ENCODE measurements at regions not wholly inside any gene's neighbourhood (a gene's known extent, or its start where the extent isn't known, plus 50 kb on each side); places are given as distances from the start of the nearest gene placed in this dataset.

- Histone ChIP-seq H3K9ac (ENCODE audit: low read length) (no peak overlapping the region), H3K4me3 (ENCODE audit: low read length) (no peak overlapping the region), H3K4me1 (ENCODE audit: control insufficient read depth, insufficient read depth, low read length) (no peaks in the 10 kb centered on the region), H3K36me3 (ENCODE audit: control insufficient read depth, insufficient read depth, low read length) (no peaks in the 10 kb centered on the region), H3K27ac (ENCODE audit: low read depth, low read length) (no peak overlapping the region), H3K27me3 (ENCODE audit: control insufficient read depth, insufficient read depth, low read length) (no peaks in the 10 kb centered on the region)
Observed at GRCh38 chr2:65548064-65548463, 115.7 kb upstream of the SPRED2 start.

- Histone ChIP-seq H3K9ac (ENCODE audit: low read length) (no peak overlapping the region), H3K4me1 (ENCODE audit: control insufficient read depth, insufficient read depth, low read length) (no peaks in the 10 kb centered on the region), H3K36me3 (ENCODE audit: control insufficient read depth, insufficient read depth, low read length) (no peaks in the 10 kb centered on the region), H3K27ac (ENCODE audit: low read depth, low read length) (no peak overlapping the region), H3K4me3 (ENCODE audit: low read length) (no peak overlapping the region), H3K27me3 (ENCODE audit: control insufficient read depth, insufficient read depth, low read length) (no peaks in the 10 kb centered on the region)
Observed at GRCh38 chr2:65545837-65546805, 113.7 kb upstream of the SPRED2 start.

- Histone ChIP-seq H3K36me3 (ENCODE audit: control insufficient read depth, insufficient read depth, low read length) (no peaks in the 10 kb centered on the region), H3K27me3 (ENCODE audit: control insufficient read depth, insufficient read depth, low read length) (no peaks in the 10 kb centered on the region)
Observed at GRCh38 chr2:65541773-65542172, 109.4 kb upstream of the SPRED2 start.

GRCh38 chr2:65539633-65540032 is 107.2 kb upstream of the SPRED2 start:
- Histone ChIP-seq H3K4me3 (ENCODE audit: low read length) (no peak overlapping the region), H3K4me1 (ENCODE audit: control insufficient read depth, insufficient read depth, low read length) (no peaks in the 10 kb centered on the region), H3K36me3 (ENCODE audit: control insufficient read depth, insufficient read depth, low read length) (no peaks in the 10 kb centered on the region), H3K27me3 (ENCODE audit: control insufficient read depth, insufficient read depth, low read length) (no peaks in the 10 kb centered on the region), H3K9ac (ENCODE audit: low read length) (no peak overlapping the region), H3K27ac (ENCODE audit: low read depth, low read length) (no peak overlapping the region)

More at GRCh38 chr2:65541773-65542172, 109.4 kb upstream of the SPRED2 start:
- H3K4me1 ChIP-seq (ENCODE audit: control insufficient read depth, insufficient read depth, low read length), result no peaks in the 10 kb centered on the region
- no peak overlapping the region for H3K4me3 ChIP-seq (ENCODE audit: low read length)
- no peak overlapping the region for H3K27ac ChIP-seq (ENCODE audit: low read depth, low read length)
- H3K9ac ChIP-seq (ENCODE audit: low read length), result no peak overlapping the region

- no peaks in the 10 kb centered on the region for H3K4me1 ChIP-seq (ENCODE audit: control insufficient read depth, insufficient read depth, low read length)
Observed at GRCh38 chr2:65537651-65538385, 105.4 kb upstream of the SPRED2 start.

GRCh38 chr2:65536596-65536995 is 104.2 kb upstream of the SPRED2 start:
- Histone ChIP-seq H3K27ac (ENCODE audit: low read depth, low read length) (no peak overlapping the region), H3K4me1 (ENCODE audit: control insufficient read depth, insufficient read depth, low read length) (no peaks in the 10 kb centered on the region), H3K9ac (ENCODE audit: low read length) (no peak overlapping the region), H3K27me3 (ENCODE audit: control insufficient read depth, insufficient read depth, low read length) (no peaks in the 10 kb centered on the region), H3K36me3 (ENCODE audit: control insufficient read depth, insufficient read depth, low read length) (no peaks in the 10 kb centered on the region), H3K4me3 (ENCODE audit: low read length) (no peak overlapping the region)

More at GRCh38 chr2:65537651-65538385, 105.4 kb upstream of the SPRED2 start:
- H3K4me3 ChIP-seq (ENCODE audit: low read length), result no peak overlapping the region
- no peaks in the 10 kb centered on the region for H3K27me3 ChIP-seq (ENCODE audit: control insufficient read depth, insufficient read depth, low read length)
- H3K36me3 ChIP-seq (ENCODE audit: control insufficient read depth, insufficient read depth, low read length), result no peaks in the 10 kb centered on the region
- no peak overlapping the region for H3K9ac ChIP-seq (ENCODE audit: low read length)
- no peak overlapping the region for H3K27ac ChIP-seq (ENCODE audit: low read depth, low read length)

- Histone ChIP-seq H3K4me1 (ENCODE audit: control insufficient read depth, insufficient read depth, low read length) (no peaks in the 10 kb centered on the region), H3K4me3 (ENCODE audit: low read length) (no peak overlapping the region), H3K9ac (ENCODE audit: low read length) (no peak overlapping the region), H3K27me3 (ENCODE audit: control insufficient read depth, insufficient read depth, low read length) (no peaks in the 10 kb centered on the region), H3K36me3 (ENCODE audit: control insufficient read depth, insufficient read depth, low read length) (no peaks in the 10 kb centered on the region), H3K27ac (ENCODE audit: low read depth, low read length) (no peak overlapping the region)
Observed at GRCh38 chr2:65532937-65533336, 100.5 kb upstream of the SPRED2 start.

GRCh38 chr2:65532326-65532725 is 99.9 kb upstream of the SPRED2 start:
- Histone ChIP-seq H3K27ac (ENCODE audit: low read depth, low read length) (no peak overlapping the region), H3K36me3 (ENCODE audit: control insufficient read depth, insufficient read depth, low read length) (no peaks in the 10 kb centered on the region), H3K27me3 (ENCODE audit: control insufficient read depth, insufficient read depth, low read length) (no peaks in the 10 kb centered on the region), H3K4me1 (ENCODE audit: control insufficient read depth, insufficient read depth, low read length) (no peaks in the 10 kb centered on the region), H3K4me3 (ENCODE audit: low read length) (no peak overlapping the region), H3K9ac (ENCODE audit: low read length) (no peak overlapping the region)

GRCh38 chr2:65530547-65531320 is 98.3 kb upstream of the SPRED2 start:
- H3K4me3 ChIP-seq (ENCODE audit: low read length), result no peak overlapping the region
- H3K27me3 ChIP-seq (ENCODE audit: control insufficient read depth, insufficient read depth, low read length), result no peaks in the 10 kb centered on the region
- no peak overlapping the region for H3K9ac ChIP-seq (ENCODE audit: low read length)
- H3K36me3 ChIP-seq (ENCODE audit: control insufficient read depth, insufficient read depth, low read length), result no peaks in the 10 kb centered on the region
- no peak overlapping the region for H3K27ac ChIP-seq (ENCODE audit: low read depth, low read length)
- H3K4me1 ChIP-seq (ENCODE audit: control insufficient read depth, insufficient read depth, low read length), result no peaks in the 10 kb centered on the region

- Histone ChIP-seq H3K27ac (ENCODE audit: low read depth, low read length) (no peak overlapping the region), H3K36me3 (ENCODE audit: control insufficient read depth, insufficient read depth, low read length) (no peaks in the 10 kb centered on the region), H3K4me3 (ENCODE audit: low read length) (no peak overlapping the region), H3K27me3 (ENCODE audit: control insufficient read depth, insufficient read depth, low read length) (no peaks in the 10 kb centered on the region), H3K9ac (ENCODE audit: low read length) (no peak overlapping the region), H3K4me1 (ENCODE audit: control insufficient read depth, insufficient read depth, low read length) (no peaks in the 10 kb centered on the region)
Observed at GRCh38 chr2:65529419-65529818, 97.0 kb upstream of the SPRED2 start.

- Histone ChIP-seq H3K27ac (ENCODE audit: low read depth, low read length) (no peak overlapping the region), H3K36me3 (ENCODE audit: control insufficient read depth, insufficient read depth, low read length) (no peaks in the 10 kb centered on the region), H3K9ac (ENCODE audit: low read length) (no peak overlapping the region), H3K4me3 (ENCODE audit: low read length) (no peak overlapping the region), H3K4me1 (ENCODE audit: control insufficient read depth, insufficient read depth, low read length) (no peaks in the 10 kb centered on the region), H3K27me3 (ENCODE audit: control insufficient read depth, insufficient read depth, low read length) (no peaks in the 10 kb centered on the region)
Observed at GRCh38 chr2:65528241-65528574, 95.8 kb upstream of the SPRED2 start.
